ENCODE measurements at regions not wholly inside any gene's neighbourhood (a gene's known extent, or its start where the extent isn't known, plus 50 kb on each side); places are given as distances from the start of the nearest gene placed in this dataset.
A peak's percentile ranks its signal among the peaks of the same experiment; 100 is the strongest.

- Histone ChIP-seq H3K4me1 (ENCODE audit: control insufficient read depth, insufficient read depth, low read length) (no peaks in the 10 kb centered on the region), H3K27me3 (ENCODE audit: control insufficient read depth, insufficient read depth, low read length) (no peaks in the 10 kb centered on the region), H3K9ac (ENCODE audit: low read length) (no peak overlapping the region), H3K27ac (ENCODE audit: low read depth, low read length) (no peak overlapping the region), H3K4me3 (ENCODE audit: low read length) (no peak overlapping the region), H3K36me3 (ENCODE audit: control insufficient read depth, insufficient read depth, low read length) (no peaks in the 10 kb centered on the region)
These were observed 419.6 kb upstream of the MARCKS start for GRCh38 chr6:113437566-113437965.

- Histone ChIP-seq H3K27ac (ENCODE audit: low read depth, low read length) (no peak overlapping the region), H3K27me3 (ENCODE audit: control insufficient read depth, insufficient read depth, low read length) (no peaks in the 10 kb centered on the region), H3K9ac (ENCODE audit: low read length) (no peak overlapping the region), H3K4me3 (ENCODE audit: low read length) (no peak overlapping the region), H3K4me1 (ENCODE audit: control insufficient read depth, insufficient read depth, low read length) (no peaks in the 10 kb centered on the region), H3K36me3 (ENCODE audit: control insufficient read depth, insufficient read depth, low read length) (no peaks in the 10 kb centered on the region)
These were observed 417.3 kb upstream of the MARCKS start for GRCh38 chr6:113439866-113440265.

GRCh38 chr6:113442040-113442439 lies 415.1 kb upstream of the MARCKS start:
- Histone ChIP-seq H3K4me3 (ENCODE audit: low read length) (no peak overlapping the region), H3K36me3 (ENCODE audit: control insufficient read depth, insufficient read depth, low read length) (no peaks in the 10 kb centered on the region), H3K9ac (ENCODE audit: low read length) (no peak overlapping the region), H3K27ac (ENCODE audit: low read depth, low read length) (no peak overlapping the region), H3K27me3 (ENCODE audit: control insufficient read depth, insufficient read depth, low read length) (no peaks in the 10 kb centered on the region), H3K4me1 (ENCODE audit: control insufficient read depth, insufficient read depth, low read length) (no peaks in the 10 kb centered on the region)

- H3K27ac ChIP-seq (ENCODE audit: low read depth, low read length): no peak overlapping the region
- no peaks in the 10 kb centered on the region for H3K27me3 ChIP-seq (ENCODE audit: control insufficient read depth, insufficient read depth, low read length)
- H3K36me3 ChIP-seq (ENCODE audit: control insufficient read depth, insufficient read depth, low read length): no peaks in the 10 kb centered on the region
These were observed 411.9 kb upstream of the MARCKS start for GRCh38 chr6:113445201-113445600.

GRCh38 chr6:113447088-113447831 lies 409.9 kb upstream of the MARCKS start:
- no peak overlapping the region for H3K9ac ChIP-seq (ENCODE audit: low read length)
- H3K27me3 ChIP-seq (ENCODE audit: control insufficient read depth, insufficient read depth, low read length): no peaks in the 10 kb centered on the region
- H3K27ac ChIP-seq (ENCODE audit: low read depth, low read length): no peak overlapping the region
- H3K4me3 ChIP-seq (ENCODE audit: low read length): no peak overlapping the region
- peaks cover 10% of the 10 kb centered on the region for H3K4me1 ChIP-seq (ENCODE audit: control insufficient read depth, insufficient read depth, low read length)
- H3K36me3 ChIP-seq (ENCODE audit: control insufficient read depth, insufficient read depth, low read length): no peaks in the 10 kb centered on the region

More at GRCh38 chr6:113445201-113445600, 411.9 kb upstream of the MARCKS start:
- H3K9ac ChIP-seq (ENCODE audit: low read length): no peak overlapping the region
- H3K4me1 ChIP-seq (ENCODE audit: control insufficient read depth, insufficient read depth, low read length): peaks cover 10% of the 10 kb centered on the region
- H3K4me3 ChIP-seq (ENCODE audit: low read length): no peak overlapping the region

- Histone ChIP-seq H3K27ac (ENCODE audit: low read depth, low read length) (peak overlapping the region; percentile 44), H3K36me3 (ENCODE audit: control insufficient read depth, insufficient read depth, low read length) (no peaks in the 10 kb centered on the region), H3K4me1 (ENCODE audit: control insufficient read depth, insufficient read depth, low read length) (peaks cover 10% of the 10 kb centered on the region), H3K9ac (ENCODE audit: low read length) (no peak overlapping the region), H3K4me3 (ENCODE audit: low read length) (no peak overlapping the region), H3K27me3 (ENCODE audit: control insufficient read depth, insufficient read depth, low read length) (no peaks in the 10 kb centered on the region)
These were observed 408.1 kb upstream of the MARCKS start for GRCh38 chr6:113449051-113449450.

GRCh38 chr6:113450061-113450465 lies 407.1 kb upstream of the MARCKS start:
- Histone ChIP-seq H3K4me1 (ENCODE audit: control insufficient read depth, insufficient read depth, low read length) (peaks cover 10% of the 10 kb centered on the region), H3K27ac (ENCODE audit: low read depth, low read length) (no peak overlapping the region), H3K27me3 (ENCODE audit: control insufficient read depth, insufficient read depth, low read length) (no peaks in the 10 kb centered on the region), H3K9ac (ENCODE audit: low read length) (no peak overlapping the region), H3K4me3 (ENCODE audit: low read length) (no peak overlapping the region), H3K36me3 (ENCODE audit: control insufficient read depth, insufficient read depth, low read length) (no peaks in the 10 kb centered on the region)

GRCh38 chr6:113451049-113451448 lies 406.1 kb upstream of the MARCKS start:
- H3K9ac ChIP-seq (ENCODE audit: low read length): no peak overlapping the region

GRCh38 chr6:113457198-113457597 lies 399.9 kb upstream of the MARCKS start:
- Histone ChIP-seq H3K36me3 (ENCODE audit: control insufficient read depth, insufficient read depth, low read length) (no peaks in the 10 kb centered on the region), H3K4me1 (ENCODE audit: control insufficient read depth, insufficient read depth, low read length) (no peaks in the 10 kb centered on the region), H3K27ac (ENCODE audit: low read depth, low read length) (no peak overlapping the region)

More at GRCh38 chr6:113451049-113451448, 406.1 kb upstream of the MARCKS start:
- Histone ChIP-seq H3K27me3 (ENCODE audit: control insufficient read depth, insufficient read depth, low read length) (no peaks in the 10 kb centered on the region), H3K27ac (ENCODE audit: low read depth, low read length) (no peak overlapping the region), H3K4me3 (ENCODE audit: low read length) (no peak overlapping the region), H3K36me3 (ENCODE audit: control insufficient read depth, insufficient read depth, low read length) (no peaks in the 10 kb centered on the region), H3K4me1 (ENCODE audit: control insufficient read depth, insufficient read depth, low read length) (peaks cover 10% of the 10 kb centered on the region)

GRCh38 chr6:113457751-113458150 lies 399.4 kb upstream of the MARCKS start:
- H3K36me3 ChIP-seq (ENCODE audit: control insufficient read depth, insufficient read depth, low read length): no peaks in the 10 kb centered on the region
- no peaks in the 10 kb centered on the region for H3K27me3 ChIP-seq (ENCODE audit: control insufficient read depth, insufficient read depth, low read length)
- H3K4me3 ChIP-seq (ENCODE audit: low read length): no peak overlapping the region
- H3K27ac ChIP-seq (ENCODE audit: low read depth, low read length): no peak overlapping the region
- no peaks in the 10 kb centered on the region for H3K4me1 ChIP-seq (ENCODE audit: control insufficient read depth, insufficient read depth, low read length)
- H3K9ac ChIP-seq (ENCODE audit: low read length): no peak overlapping the region

More at GRCh38 chr6:113457198-113457597, 399.9 kb upstream of the MARCKS start:
- H3K27me3 ChIP-seq (ENCODE audit: control insufficient read depth, insufficient read depth, low read length): no peaks in the 10 kb centered on the region
- no peak overlapping the region for H3K4me3 ChIP-seq (ENCODE audit: low read length)
- H3K9ac ChIP-seq (ENCODE audit: low read length): no peak overlapping the region

- Histone ChIP-seq H3K27ac (ENCODE audit: low read depth, low read length) (no peak overlapping the region), H3K27me3 (ENCODE audit: control insufficient read depth, insufficient read depth, low read length) (no peaks in the 10 kb centered on the region), H3K36me3 (ENCODE audit: control insufficient read depth, insufficient read depth, low read length) (no peaks in the 10 kb centered on the region), H3K4me3 (ENCODE audit: low read length) (no peak overlapping the region), H3K9ac (ENCODE audit: low read length) (no peak overlapping the region), H3K4me1 (ENCODE audit: control insufficient read depth, insufficient read depth, low read length) (no peaks in the 10 kb centered on the region)
These were observed 398.7 kb upstream of the MARCKS start for GRCh38 chr6:113458368-113459010.

GRCh38 chr6:113461153-113461932 lies 395.8 kb upstream of the MARCKS start:
- H3K27ac ChIP-seq (ENCODE audit: low read depth, low read length): no peak overlapping the region

More at GRCh38 chr6:113461153-113461932, 395.8 kb upstream of the MARCKS start:
- Histone ChIP-seq H3K4me1 (ENCODE audit: control insufficient read depth, insufficient read depth, low read length) (no peaks in the 10 kb centered on the region), H3K27me3 (ENCODE audit: control insufficient read depth, insufficient read depth, low read length) (no peaks in the 10 kb centered on the region), H3K9ac (ENCODE audit: low read length) (no peak overlapping the region), H3K4me3 (ENCODE audit: low read length) (no peak overlapping the region), H3K36me3 (ENCODE audit: control insufficient read depth, insufficient read depth, low read length) (no peaks in the 10 kb centered on the region)
